CD4-positive, alpha-beta T cell (primary cell): ENCODE measurements at regions not wholly inside any gene's neighbourhood (a gene's known extent, or its start where the extent isn't known, plus 50 kb on each side); places are given as distances from the start of the nearest gene placed in this dataset.

Experiments used
- ATAC-seq: fragments of 200-7000 bp; cut with Tn5 transposase; one replicate; pipeline ENCODE4 v1.10.0; 2022; ENCODE audit warnings: mild to moderate bottlenecking; ENCODE audit not compliant: poor library complexity
- CTCF ChIA-PET: fragments of 350-600 bp; sonication (Branson Sonifier 250); formaldehyde crosslinking; loops from one replicate; lab custom pipeline; 2021; ENCODE audit warnings: antibody characterized with exemption, inconsistent platforms; lab: Charles Lee
- POLR2A ChIA-PET: fragments of 350-600 bp; sonication (Branson Sonifier 250); formaldehyde crosslinking; loops from one replicate; lab custom pipeline; 2021; ENCODE audit warnings: antibody characterized with exemption, inconsistent platforms; lab: Charles Lee
- DNase-seq, 14 experiments: peaks; one replicate each; pipeline ENCODE4 v3.0.0-alpha.2; 2013 to 2020; ENCODE audit warnings: mixed read lengths in 2 of 14
- H3K27ac ChIP-seq, 2 donors: one replicate each; pipeline versions ENCODE4 v1.5.1 to v1.7.0; 2013; ENCODE audit warnings: low read length in 2 of 2, low read depth in 1 of 2, mild to moderate bottlenecking in 1 of 2
- H3K27me3 ChIP-seq, 2 experiments: 1 replicate in 1 of 2; 2 replicates in 1 of 2; pipeline versions ENCODE4 v1.6.1 to v1.7.0; 2013; ENCODE audit warnings: low read length in 2 of 2, control low read depth in 1 of 2, mild to moderate bottlenecking in 1 of 2, moderate library complexity in 1 of 2; ENCODE audit not compliant: insufficient read depth in 2 of 2, control insufficient read depth in 1 of 2
- H3K36me3 ChIP-seq: one replicate; pipeline ENCODE4 v1.6.1; 2013; ENCODE audit warnings: low read length, control low read depth; ENCODE audit not compliant: insufficient read depth
- H3K4me1 ChIP-seq: one replicate; pipeline ENCODE4 v1.6.1; 2013; ENCODE audit warnings: low read length, control low read depth; ENCODE audit not compliant: insufficient read depth
- H3K4me3 ChIP-seq: one replicate; pipeline ENCODE4 v1.5.1; 2013; ENCODE audit warnings: mild to moderate bottlenecking, low read length, moderate library complexity
- H3K9me3 ChIP-seq, 2 experiments: 1 replicate in 1 of 2; 2 replicates in 1 of 2; pipeline versions ENCODE4 v1.6.1 to v1.7.0; 2013; ENCODE audit warnings: low read length in 2 of 2, mild to moderate bottlenecking in 2 of 2, control low read depth in 1 of 2, moderate library complexity in 1 of 2; ENCODE audit not compliant: control insufficient read depth in 1 of 2, insufficient read depth in 1 of 2
- H3K27ac Mint-ChIP-seq: one replicate; pipeline ENCODE4 v1.8.0; 2020; ENCODE audit warnings: mixed read lengths
- H3K27me3 Mint-ChIP-seq: one replicate; pipeline ENCODE4 v1.8.0; 2021; ENCODE audit warnings: mixed read lengths
- H3K36me3 Mint-ChIP-seq: one replicate; pipeline ENCODE4 v1.8.0; 2021; ENCODE audit warnings: low read depth, mixed read lengths
- H3K4me1 Mint-ChIP-seq: one replicate; pipeline ENCODE4 v1.8.0; 2021; ENCODE audit warnings: low read depth, mixed read lengths
- H3K4me3 Mint-ChIP-seq: one replicate; pipeline ENCODE4 v1.8.0; 2020; ENCODE audit warnings: mild to moderate bottlenecking, mixed read lengths
- H3K9me3 Mint-ChIP-seq: one replicate; pipeline ENCODE4 v1.8.0; 2020; ENCODE audit warnings: mixed read lengths
- CTCF ChIP-seq: fragments of 200-600 bp; IDR thresholded peaks from one replicate; pipeline ENCODE4 v1.8.0; 2022; ENCODE audit warnings: antibody characterized with exemption, mild to moderate bottlenecking
- intact Hi-C, 2 experiments: fragments of 100-400 bp; cut with DNase I in 1 of 2; cut with micrococcal nuclease in 1 of 2; formaldehyde crosslinking; loops; one replicate each; pipeline versions ENCODE4 v1.15.1 to v1.9.0; 2023 to 2025; cut with DNase I, micrococcal nuclease

- H3K9me3 Mint-ChIP-seq: peaks cover 9% of the 10 kb centered on the region
- intact Hi-C loops: no loop called here
- ChIA-PET CTCF (no interaction called here), POLR2A (no interaction called here)
- H3K36me3 Mint-ChIP-seq: no peaks in the 10 kb centered on the region
- Histone ChIP-seq H3K27me3 (no peaks in the 10 kb centered on the region), H3K27ac (no peak overlapping the region), H3K4me1 (no peaks in the 10 kb centered on the region), H3K4me3 (no peak overlapping the region), H3K36me3 (no peaks in the 10 kb centered on the region), H3K9me3 (no peaks in the 10 kb centered on the region)
- no peaks in the 10 kb centered on the region for H3K4me1 Mint-ChIP-seq
- DNase-seq (no peak), ATAC-seq (no peak)
- TF ChIP-seq CTCF: no peak
- no peak overlapping the region for H3K4me3 Mint-ChIP-seq
- no peaks in the 10 kb centered on the region for H3K27me3 Mint-ChIP-seq
- H3K27ac Mint-ChIP-seq: no peak overlapping the region
Measured at GRCh38 chr2:5951471-5951870, 259.3 kb downstream of the SOX11 start.

- DNase-seq (no peak), ATAC-seq (no peak)
- CTCF ChIA-PET: no interaction called here
- Mint-ChIP-seq H3K9me3 (peaks cover 12% of the 10 kb centered on the region), H3K27ac (no peak overlapping the region), H3K4me3 (no peak overlapping the region), H3K36me3 (no peaks in the 10 kb centered on the region), H3K27me3 (no peaks in the 10 kb centered on the region), H3K4me1 (no peaks in the 10 kb centered on the region)
- intact Hi-C loops: no loop called here
- no peak overlapping the region for H3K4me3 ChIP-seq
- no peaks in the 10 kb centered on the region for H3K27me3 ChIP-seq
- H3K9me3 ChIP-seq: no peaks in the 10 kb centered on the region
- no peaks in the 10 kb centered on the region for H3K36me3 ChIP-seq
- no peak overlapping the region for H3K27ac ChIP-seq
- no peak for TF ChIP-seq CTCF
- no peaks in the 10 kb centered on the region for H3K4me1 ChIP-seq
- POLR2A ChIA-PET: no interaction called here
Measured at GRCh38 chr2:5953525-5953924, 261.3 kb downstream of the SOX11 start.

GRCh38 chr2:5954509-5954908, 262.3 kb downstream of the SOX11 start:
- ChIA-PET CTCF (no interaction called here), POLR2A (no interaction called here)
- Mint-ChIP-seq H3K9me3 (peaks cover 9% of the 10 kb centered on the region), H3K27me3 (no peaks in the 10 kb centered on the region), H3K4me3 (no peak overlapping the region), H3K27ac (no peak overlapping the region), H3K4me1 (no peaks in the 10 kb centered on the region), H3K36me3 (no peaks in the 10 kb centered on the region)
- TF ChIP-seq CTCF: no peak
- H3K4me1 ChIP-seq: no peaks in the 10 kb centered on the region
- intact Hi-C loops: no loop called here
- H3K27ac ChIP-seq: no peak overlapping the region
- ATAC-seq (no peak), DNase-seq (no peak)
- no peaks in the 10 kb centered on the region for H3K9me3 ChIP-seq
- no peaks in the 10 kb centered on the region for H3K36me3 ChIP-seq
- H3K27me3 ChIP-seq: no peaks in the 10 kb centered on the region
- H3K4me3 ChIP-seq: no peak overlapping the region
